Right cardiac atrium (tissue), 5 donors: ENCODE measurements at regions not wholly inside any gene's neighbourhood (a gene's known extent, or its start where the extent isn't known, plus 50 kb on each side); places are given as distances from the start of the nearest gene placed in this dataset.

Experiments used
- ATAC-seq, 2 donors: fragments of 200-7000 bp; cut with Tn5 transposase; one replicate each; pipeline versions ENCODE4 v1.8.0 to v1.9.1; 2020; ENCODE audit warnings: moderate library complexity in 2 of 2, mild to moderate bottlenecking in 1 of 2
- DNase-seq, 3 donors: peaks; one replicate each; pipeline ENCODE4 v3.0.0-alpha.2; 2020
- H3K27ac ChIP-seq: one replicate; pipeline ENCODE4 v1.5.1; 2013; ENCODE audit warnings: mild to moderate bottlenecking, low read length, control low read depth, moderate library complexity
- H3K27me3 ChIP-seq: one replicate; pipeline ENCODE4 v1.6.1; 2013; ENCODE audit not compliant: control insufficient read depth, insufficient read depth
- H3K4me1 ChIP-seq: one replicate; pipeline ENCODE4 v1.6.1; 2013; ENCODE audit warnings: low read length; ENCODE audit not compliant: control insufficient read depth, insufficient read depth
- H3K4me3 ChIP-seq: one replicate; pipeline ENCODE4 v1.5.1; 2013; ENCODE audit warnings: low read length, control low read depth
- H3K9me3 ChIP-seq: one replicate; pipeline ENCODE4 v1.6.1; 2013; ENCODE audit warnings: low read length; ENCODE audit not compliant: control insufficient read depth
- WGBS: extraction: QIAGEN DNeasy Blood & Tissue Kit; methylation state at CpG from one replicate; pipeline ENCODE4 v1.1.7; 2013; 5-methylcytosine and 5-hydroxymethylcytosine counted together
- intact Hi-C, 4 donors: fragments of 100-400 bp; cut with DNase I; formaldehyde crosslinking; loops; one replicate each; pipeline versions ENCODE4 v1.11.0 to v1.14.0; 2022 to 2023
- donor health status: healthy with polysubstance abuse.
- donor health status: DM: no; HTN: yes; CAD: no.
- donor health status: DM: no; HTN: no; CAD: no.
- donor health status: DM: no; HTN: yes; CAD: no; lungs with severe emphysema.
- donor health status: DM: yes; HTN: yes; CAD: no.

DNA sequence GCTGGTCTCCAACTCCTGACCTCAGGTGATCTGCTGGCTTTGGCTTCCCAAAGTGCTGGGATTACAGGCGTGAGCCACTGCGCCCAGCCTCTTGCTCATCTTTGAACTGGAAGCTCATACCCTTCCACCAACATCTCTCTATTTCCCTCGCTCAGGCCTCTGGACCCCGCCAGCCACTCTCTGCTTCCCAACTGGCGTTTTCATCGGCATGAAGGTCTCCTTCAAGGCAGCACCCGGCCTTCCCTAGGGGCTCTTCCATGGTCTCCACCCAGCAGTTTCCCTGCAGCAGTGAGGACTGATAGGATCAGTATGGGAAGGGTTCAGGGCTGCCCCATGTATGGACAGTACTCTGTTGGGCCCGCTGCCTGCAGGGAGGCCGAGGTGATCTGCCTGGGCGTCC is 65.8 kb upstream of the HS6ST1 start:
- H3K27ac ChIP-seq = no peak overlapping the region
- H3K4me3 ChIP-seq = no peak overlapping the region
- no peaks in the 10 kb centered on the region for H3K27me3 ChIP-seq
- WGBS = 95% methylated on average over 10 of the region's 10 CpGs
- H3K9me3 ChIP-seq = no peaks in the 10 kb centered on the region
- DNase-seq = peak in 1 of 3 donors; percentile 24
- H3K4me1 ChIP-seq = peaks cover 14% of the 10 kb centered on the region
- ATAC-seq = no peak
- intact Hi-C loops = no loop called here

DNA sequence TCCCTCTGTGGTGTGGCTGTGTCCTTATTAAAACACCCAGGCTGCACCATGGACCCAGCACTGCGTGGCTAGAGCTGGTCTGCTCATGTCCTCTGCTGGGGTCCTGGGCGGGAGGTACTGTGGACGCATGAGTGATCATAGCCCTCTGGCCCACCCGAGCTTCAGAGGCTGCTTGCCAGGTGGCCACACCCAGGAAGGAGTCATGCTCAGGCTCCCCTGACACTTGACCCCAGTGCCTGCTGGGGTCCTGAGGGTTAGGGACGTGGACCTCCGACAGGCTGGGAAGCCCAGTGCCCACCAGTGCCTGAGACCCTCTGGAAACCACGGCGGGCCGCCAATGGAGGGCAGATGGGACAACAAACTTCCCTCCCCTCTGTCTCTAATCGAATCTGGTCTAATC is 66.3 kb upstream of the HS6ST1 start:
- ATAC-seq (no peak), DNase-seq (peak in 1 of 3 donors; percentile 47)
- intact Hi-C loops = no loop called here
- peaks cover 9% of the 10 kb centered on the region for H3K4me1 ChIP-seq
- no peak overlapping the region for H3K27ac ChIP-seq
- no peak overlapping the region for H3K4me3 ChIP-seq
- no peaks in the 10 kb centered on the region for H3K9me3 ChIP-seq
- no peaks in the 10 kb centered on the region for H3K27me3 ChIP-seq
- 82% methylated on average over 10 of the region's 10 CpGs for WGBS

DNA sequence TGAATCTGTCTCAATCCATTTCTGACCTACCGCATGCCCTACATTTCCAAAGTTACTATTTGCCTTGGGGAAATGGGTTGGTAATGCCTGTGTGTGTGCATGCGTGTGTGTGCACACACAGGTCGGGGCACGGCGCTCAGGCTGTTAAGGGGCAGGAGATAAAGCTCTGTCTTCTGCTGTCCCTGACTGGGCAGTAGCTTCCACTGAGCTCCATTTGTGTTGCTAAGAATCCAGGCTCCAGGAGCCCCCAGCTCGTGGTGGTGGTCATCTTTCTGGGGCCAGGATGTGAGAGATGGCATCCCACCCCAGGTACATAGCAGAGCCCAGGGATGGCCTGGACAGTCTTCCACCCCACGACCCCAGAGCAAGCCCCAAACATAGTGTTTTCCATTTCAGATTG is 66.7 kb upstream of the HS6ST1 start:
- ATAC-seq = no peak
- H3K4me1 ChIP-seq = peaks cover 8% of the 10 kb centered on the region
- H3K27ac ChIP-seq = no peak overlapping the region
- H3K9me3 ChIP-seq = no peaks in the 10 kb centered on the region
- H3K27me3 ChIP-seq = no peaks in the 10 kb centered on the region
- WGBS = 94% methylated on average over 7 of the region's 7 CpGs
- intact Hi-C loops = no loop called here
- no peak overlapping the region for H3K4me3 ChIP-seq
- no peak for DNase-seq

DNA sequence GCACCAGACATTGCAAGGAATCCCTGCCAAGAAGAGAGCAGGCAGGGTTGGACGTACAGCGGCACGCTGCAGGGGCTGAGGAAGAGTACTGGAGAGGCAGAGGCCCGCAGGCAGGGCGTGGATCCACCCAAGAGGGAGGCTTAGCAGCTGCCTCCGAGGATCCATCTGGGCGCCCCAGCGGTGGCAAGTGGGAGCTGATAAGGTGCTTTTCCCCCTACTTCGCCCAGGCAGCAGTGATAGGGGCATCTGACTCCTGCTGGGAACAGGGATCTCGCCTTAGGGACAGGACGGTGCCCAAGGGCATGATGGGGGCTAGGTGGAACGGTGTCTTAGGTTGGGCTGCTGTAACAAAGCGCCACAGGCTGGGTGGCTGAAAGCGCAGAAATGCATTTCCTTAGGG is 67.4 kb upstream of the HS6ST1 start:
- Histone ChIP-seq H3K9me3 (no peaks in the 10 kb centered on the region), H3K4me1 (peaks cover 5% of the 10 kb centered on the region), H3K4me3 (no peak overlapping the region), H3K27me3 (no peaks in the 10 kb centered on the region), H3K27ac (no peak overlapping the region)
- DNase-seq (no peak), ATAC-seq (no peak)
- intact Hi-C loops = no loop called here
- 95% methylated on average over 14 of the region's 14 CpGs for WGBS

DNA sequence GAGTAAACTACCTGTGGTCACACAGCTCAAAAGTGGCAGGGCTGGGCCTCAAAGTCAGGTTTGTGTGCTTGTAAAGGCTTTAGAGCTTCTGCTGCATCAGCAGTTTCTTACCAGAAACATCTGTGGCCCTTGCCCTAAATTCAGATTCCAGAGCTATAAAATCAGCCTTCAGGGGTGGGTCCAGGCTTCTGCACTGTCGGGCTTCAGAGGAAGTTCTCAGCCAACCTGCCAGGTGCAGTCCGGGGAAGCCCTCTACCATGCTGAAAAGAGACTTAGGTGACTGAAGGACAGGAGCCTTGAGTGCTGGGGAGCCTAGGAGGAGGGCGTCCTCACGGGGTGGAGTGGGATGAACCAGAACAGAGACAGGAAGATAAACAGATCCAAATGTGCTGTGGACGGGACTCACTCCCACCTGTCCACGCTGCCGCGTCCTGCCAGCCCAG is 69.9 kb upstream of the HS6ST1 start:
- Histone ChIP-seq H3K4me3 (no peak overlapping the region), H3K27me3 (no peaks in the 10 kb centered on the region), H3K9me3 (no peaks in the 10 kb centered on the region), H3K4me1 (no peaks in the 10 kb centered on the region), H3K27ac (no peak overlapping the region)
- no peak for ATAC-seq
- DNase-seq = no peak
- intact Hi-C loops = no loop called here
- WGBS = 88% methylated on average over 8 of the region's 8 CpGs

DNA sequence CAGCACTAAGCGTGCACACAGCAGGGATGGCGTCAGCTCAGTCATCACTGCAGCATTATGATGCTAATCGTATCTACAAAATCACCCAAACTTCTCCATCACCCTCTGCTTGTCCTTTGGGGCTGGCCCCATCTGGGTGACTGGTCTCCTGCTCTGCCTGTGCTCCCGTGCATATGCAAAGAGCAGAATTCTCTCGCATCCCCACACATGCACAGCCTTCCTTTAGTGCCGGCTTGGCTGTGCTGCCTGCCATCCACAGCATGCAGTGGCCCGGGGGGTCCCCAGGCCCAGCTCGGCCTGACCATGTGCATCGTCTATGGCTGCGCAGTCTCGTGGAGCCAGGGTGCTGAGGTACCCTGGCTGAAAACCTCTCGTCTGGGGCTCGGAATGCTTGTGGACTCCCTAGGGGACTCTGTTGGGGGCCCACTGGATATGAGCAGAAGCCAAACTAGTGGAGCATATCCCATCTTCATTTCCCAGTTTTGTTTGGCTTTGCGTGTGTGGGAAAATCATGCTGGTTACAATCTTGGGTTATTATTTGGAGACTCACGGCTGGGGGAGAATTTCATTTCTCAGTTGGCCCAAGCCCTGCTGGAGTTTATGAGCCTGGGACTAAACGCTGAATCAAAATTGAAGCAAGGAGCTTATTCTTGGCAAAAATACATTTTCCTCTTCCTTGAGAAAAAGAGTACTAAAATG is 70.9 kb upstream of the HS6ST1 start:
- Histone ChIP-seq H3K4me3 (no peak overlapping the region), H3K4me1 (no peaks in the 10 kb centered on the region), H3K9me3 (no peaks in the 10 kb centered on the region), H3K27ac (no peak overlapping the region), H3K27me3 (no peaks in the 10 kb centered on the region)
- WGBS = 72% methylated on average over 16 of the region's 16 CpGs
- DNase-seq (peak in 1 of 3 donors; percentile 61), ATAC-seq (peak; percentile 34 to 39)
- intact Hi-C loops = no loop called here

DNA sequence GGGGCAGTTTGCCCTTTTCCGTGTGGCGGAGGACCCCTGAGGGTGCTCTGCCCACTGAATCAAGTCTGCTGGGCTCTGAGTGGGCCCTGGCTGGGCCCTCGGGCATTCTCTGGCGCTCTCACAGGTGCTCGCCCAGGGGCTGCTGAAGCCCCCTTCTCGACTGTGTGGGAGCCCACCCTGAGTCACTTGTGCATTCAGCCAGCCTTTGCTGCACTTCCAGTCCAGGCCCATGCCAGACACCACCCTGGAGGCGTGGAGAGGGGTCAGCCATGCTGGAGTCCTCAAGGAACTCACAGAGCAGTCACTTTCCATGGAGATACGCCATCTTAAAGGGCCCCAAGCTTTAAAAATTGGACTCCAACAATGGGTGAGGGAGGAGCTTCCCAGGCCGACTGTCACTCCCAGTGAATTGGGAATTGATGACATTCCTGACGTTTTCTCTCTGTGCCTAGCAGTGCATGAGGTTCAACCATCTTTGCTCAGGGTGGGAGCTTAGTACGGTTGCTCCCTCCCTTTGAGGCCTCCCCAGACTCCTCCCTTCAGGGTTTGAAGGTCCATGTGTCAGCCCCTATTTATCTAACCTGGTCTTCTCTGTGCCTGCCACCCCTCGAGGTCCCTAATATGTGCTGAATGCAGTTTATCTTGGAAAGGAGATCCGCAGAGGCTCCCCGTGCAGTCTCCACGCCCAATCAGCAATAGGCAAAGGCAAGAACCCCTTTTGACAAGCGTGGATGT is 71.8 kb upstream of the HS6ST1 start:
- no peak for DNase-seq
- intact Hi-C loops = no loop called here
- Histone ChIP-seq H3K4me1 (no peaks in the 10 kb centered on the region), H3K4me3 (no peak overlapping the region), H3K27ac (no peak overlapping the region), H3K27me3 (no peaks in the 10 kb centered on the region), H3K9me3 (no peaks in the 10 kb centered on the region)
- ATAC-seq = peak; percentile 36 to 55
- WGBS = 76% methylated on average over 16 of the region's 16 CpGs

DNA sequence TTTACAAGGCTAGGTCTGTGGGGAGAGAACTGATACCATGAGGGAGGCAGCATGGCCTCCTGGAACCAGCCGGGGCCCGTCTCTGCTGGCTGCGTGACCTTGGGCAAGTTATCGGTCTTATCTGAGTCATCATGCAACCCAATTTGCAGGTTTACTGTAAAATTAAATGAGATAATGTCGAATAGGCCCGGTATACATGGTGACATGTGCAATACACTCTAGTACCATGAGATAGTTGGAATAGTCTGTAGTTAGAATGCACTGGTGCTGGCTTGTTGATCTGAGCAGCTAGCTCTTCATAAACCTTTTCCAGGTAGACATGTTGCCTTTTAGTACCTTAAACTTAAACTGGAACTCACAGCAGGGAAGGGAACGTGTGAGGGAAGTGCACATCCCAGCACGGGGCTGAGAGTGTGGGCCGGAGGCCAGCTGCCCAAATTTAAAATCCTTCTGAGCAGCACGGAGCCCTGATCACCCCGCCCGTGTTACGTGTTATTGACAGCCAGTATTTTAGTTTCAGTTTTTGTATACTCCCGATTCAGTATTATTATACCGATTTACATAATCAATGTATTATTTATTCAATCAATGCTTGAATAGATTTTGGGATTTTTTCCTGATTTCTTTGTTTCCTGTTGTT is 72.4 kb upstream of the HS6ST1 start:
- no peak for DNase-seq
- H3K4me1 ChIP-seq = no peaks in the 10 kb centered on the region

DNA sequence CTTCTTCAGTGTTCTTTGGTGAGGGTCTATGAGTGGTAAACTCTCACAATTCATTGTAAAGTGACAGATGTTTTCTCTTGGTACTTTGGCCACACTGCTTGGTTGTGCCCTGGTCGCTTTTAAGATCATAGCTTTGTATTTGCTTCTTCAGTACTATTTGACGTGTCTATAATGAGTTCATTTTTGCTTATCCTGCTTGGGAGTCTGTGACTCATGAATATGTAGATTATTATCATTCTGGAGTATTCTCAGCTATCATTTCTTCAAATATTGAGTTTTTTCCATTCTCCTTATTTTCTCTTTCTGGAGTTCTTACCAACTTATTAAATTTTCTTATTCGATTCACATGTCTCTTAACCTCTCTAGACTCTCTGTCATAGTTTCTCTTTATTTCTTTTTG is 73.0 kb upstream of the HS6ST1 start:
- Histone ChIP-seq H3K9me3 (no peaks in the 10 kb centered on the region), H3K4me1 (no peaks in the 10 kb centered on the region), H3K4me3 (no peak overlapping the region), H3K27ac (no peak overlapping the region), H3K27me3 (no peaks in the 10 kb centered on the region)
- intact Hi-C loops = no loop called here
- DNase-seq = no peak
- ATAC-seq = no peak
- WGBS = 90% methylated on average over 3 of the region's 3 CpGs

More for the DNA sequence above, 72.4 kb upstream of the HS6ST1 start:
- ATAC-seq = no peak
- no peak overlapping the region for H3K4me3 ChIP-seq
- no peaks in the 10 kb centered on the region for H3K27me3 ChIP-seq
- WGBS = 90% methylated on average over 15 of the region's 15 CpGs
- H3K27ac ChIP-seq = no peak overlapping the region
- intact Hi-C loops = no loop called here
- no peaks in the 10 kb centered on the region for H3K9me3 ChIP-seq

DNA sequence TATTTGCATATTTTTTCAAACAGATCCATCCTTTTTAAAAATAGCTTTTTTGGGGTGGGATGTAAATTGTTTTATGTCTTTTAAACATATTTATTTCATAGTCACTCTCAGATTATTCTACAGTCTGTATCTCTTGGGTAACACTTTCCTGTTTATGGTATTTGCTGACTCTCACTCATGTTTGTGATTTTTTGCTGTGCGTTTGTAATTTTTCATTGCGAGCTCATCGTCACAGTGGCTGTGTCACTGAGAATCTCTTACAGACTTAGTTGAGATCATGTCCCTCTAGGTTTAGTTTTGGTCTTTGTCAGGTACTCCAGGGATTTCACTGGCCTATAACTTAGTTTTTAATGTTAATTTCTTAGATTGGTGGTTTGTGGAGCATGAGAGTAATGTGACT is 73.5 kb upstream of the HS6ST1 start:
- Histone ChIP-seq H3K9me3 (no peaks in the 10 kb centered on the region), H3K27me3 (no peaks in the 10 kb centered on the region), H3K4me1 (no peaks in the 10 kb centered on the region), H3K4me3 (no peak overlapping the region), H3K27ac (no peak overlapping the region)
- 94% methylated on average over 3 of the region's 3 CpGs for WGBS
- intact Hi-C loops = no loop called here
- ATAC-seq = no peak
- no peak for DNase-seq

DNA sequence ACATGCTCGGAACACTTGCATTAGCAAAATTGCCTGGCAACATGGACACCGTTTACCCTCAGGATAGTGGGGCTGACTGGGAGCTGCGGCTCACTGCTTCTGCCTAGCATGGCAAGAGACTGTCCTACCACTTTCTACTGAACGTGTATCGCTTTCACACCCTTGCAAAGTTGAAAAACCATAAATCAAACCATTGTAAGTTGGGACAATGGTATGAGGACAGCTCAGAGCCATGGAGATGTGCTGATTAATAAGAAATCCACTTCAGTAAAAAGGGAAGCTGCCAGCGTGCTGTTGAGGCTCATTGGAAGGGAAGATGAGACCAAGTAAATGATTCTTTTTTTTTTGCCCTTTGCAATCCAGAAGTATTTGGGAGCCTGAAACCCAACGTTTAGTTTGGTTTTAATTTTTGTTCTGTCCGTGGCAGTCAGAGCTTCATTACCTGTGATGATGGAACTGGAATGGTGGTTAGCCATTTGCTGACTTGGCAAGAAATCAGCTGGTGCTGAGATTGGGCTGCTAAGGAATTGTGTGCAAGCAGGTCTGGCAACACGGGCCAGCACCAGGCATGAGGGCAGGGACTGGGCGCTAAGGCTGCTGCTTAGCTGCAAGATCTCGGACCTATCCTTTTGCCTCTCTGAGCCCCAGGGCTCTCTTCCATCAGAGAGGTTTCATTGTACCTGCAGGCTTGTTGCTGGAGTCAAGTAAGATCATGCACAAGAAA is 75.5 kb upstream of the HS6ST1 start:
- WGBS = 90% methylated on average over 11 of the region's 11 CpGs
- Histone ChIP-seq H3K4me3 (no peak overlapping the region), H3K4me1 (no peaks in the 10 kb centered on the region), H3K27ac (no peak overlapping the region), H3K27me3 (no peaks in the 10 kb centered on the region), H3K9me3 (no peaks in the 10 kb centered on the region)
- no peak for DNase-seq
- no peak for ATAC-seq
- intact Hi-C loops = no loop called here
